A172 (cell line): ENCODE measurements at regions not wholly inside any gene's neighbourhood (a gene's known extent, or its start where the extent isn't known, plus 50 kb on each side); places are given as distances from the start of the nearest gene placed in this dataset.
"Not testable (repeated sequence)": the region's sequence is repeated elsewhere in the genome, so short reads cannot be mapped to it uniquely, and the experiment has no call there.

Source experiments
- DNase-seq: peaks from one replicate; pipeline ENCODE4 v3.0.0-alpha.2; 2015; ENCODE audit warnings: low spot score

- DNase-seq = no peak
Measured at GRCh38 chr11:96447208-96448110, 57.6 kb downstream of the JRKL start.

- DNase-seq = no peak
Measured at GRCh38 chr11:96448225-96448624, 58.4 kb downstream of the JRKL start.

- no peak for DNase-seq
Measured at GRCh38 chr11:96456111-96456510, 66.3 kb downstream of the JRKL start.

- DNase-seq = no peak
Measured at GRCh38 chr11:96459751-96460150, 69.9 kb downstream of the JRKL start.

GRCh38 chr11:96461871-96462270, 72.1 kb downstream of the JRKL start:
- DNase-seq = no peak

- DNase-seq = peak; percentile 60
Measured at GRCh38 chr11:96464700-96465307, 75.0 kb downstream of the JRKL start.

GRCh38 chr11:96465512-96465911, 75.7 kb downstream of the JRKL start:
- DNase-seq = no peak

GRCh38 chr11:96466607-96467006, 76.8 kb downstream of the JRKL start:
- no peak for DNase-seq

GRCh38 chr11:96469776-96470175, 80.0 kb downstream of the JRKL start:
- DNase-seq = no peak

- no peak for DNase-seq
Measured at GRCh38 chr11:96470521-96470920, 80.7 kb downstream of the JRKL start.

- no peak for DNase-seq
Measured at GRCh38 chr11:96472085-96472484, 82.3 kb downstream of the JRKL start.

- DNase-seq = no peak
Measured at GRCh38 chr11:96474263-96474662, 84.5 kb downstream of the JRKL start.

GRCh38 chr11:96481204-96481603, 91.4 kb downstream of the JRKL start:
- no peak for DNase-seq

- no peak for DNase-seq
Measured at GRCh38 chr11:96481771-96482170, 92.0 kb downstream of the JRKL start.

GRCh38 chr11:96482193-96482592, 92.4 kb downstream of the JRKL start:
- DNase-seq = no peak

GRCh38 chr11:96483374-96483955, 93.7 kb downstream of the JRKL start:
- peak; percentile 59 for DNase-seq

- DNase-seq = no peak
Measured at GRCh38 chr11:96484361-96484760, 94.5 kb downstream of the JRKL start.

- DNase-seq = peak; percentile 66
Measured at GRCh38 chr11:96486890-96487611, 97.2 kb downstream of the JRKL start.

- not testable (repeated sequence) for DNase-seq
Measured at GRCh38 chr11:96488911-96489310, 99.1 kb downstream of the JRKL start.

GRCh38 chr11:96500440-96500839, 110.6 kb downstream of the JRKL start:
- DNase-seq = no peak

GRCh38 chr11:96506041-96506440, 116.2 kb downstream of the JRKL start:
- no peak for DNase-seq

GRCh38 chr11:96506953-96507354, 117.1 kb downstream of the JRKL start:
- DNase-seq = peak; percentile 46
